LNCaP clone FGC (cell line): ENCODE measurements at regions not wholly inside any gene's neighbourhood (a gene's known extent, or its start where the extent isn't known, plus 50 kb on each side); places are given as distances from the start of the nearest gene placed in this dataset.

Experiments
- DNase-seq: peaks from one replicate; pipeline ENCODE4 v3.0.0-alpha.2; 2011; ENCODE audit warnings: low read depth
- H3K4me3 ChIP-seq: 2 replicates; pipeline ENCODE4 v1.5.1; 2011; ENCODE audit warnings: mild to moderate bottlenecking, low read depth, low read length, control low read depth
- TF ChIP-seq, protein P1 (sequence below): IDR thresholded peaks from 2 replicates; pipeline ENCODE4 v1.5.1; 2012; ENCODE audit warnings: mild to moderate bottlenecking; ENCODE audit not compliant: control insufficient read depth, insufficient read depth; ENCODE audit errors: extremely low read depth

DNA sequence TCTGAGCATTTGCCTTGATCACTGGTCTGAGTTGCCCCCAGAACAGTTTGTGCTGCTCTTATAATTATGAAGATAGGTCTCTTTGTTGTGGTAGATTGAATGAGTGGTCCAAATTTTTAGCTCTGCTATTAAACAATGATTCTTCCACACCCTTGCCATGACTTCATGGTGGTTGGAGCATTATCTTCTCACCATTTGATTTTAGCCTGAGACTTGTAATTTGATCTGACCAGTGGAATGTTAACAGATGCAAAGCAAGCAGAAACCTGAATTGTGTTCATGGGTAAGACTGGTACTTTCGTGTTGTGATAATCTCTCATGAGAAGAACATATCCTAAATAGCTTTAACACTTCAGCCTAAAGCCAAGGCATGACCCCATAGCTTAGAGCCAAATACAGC is 139.1 kb downstream of the TFPI2 start:
- DNase-seq, result no peak
- TF ChIP-seq, protein P1, sequence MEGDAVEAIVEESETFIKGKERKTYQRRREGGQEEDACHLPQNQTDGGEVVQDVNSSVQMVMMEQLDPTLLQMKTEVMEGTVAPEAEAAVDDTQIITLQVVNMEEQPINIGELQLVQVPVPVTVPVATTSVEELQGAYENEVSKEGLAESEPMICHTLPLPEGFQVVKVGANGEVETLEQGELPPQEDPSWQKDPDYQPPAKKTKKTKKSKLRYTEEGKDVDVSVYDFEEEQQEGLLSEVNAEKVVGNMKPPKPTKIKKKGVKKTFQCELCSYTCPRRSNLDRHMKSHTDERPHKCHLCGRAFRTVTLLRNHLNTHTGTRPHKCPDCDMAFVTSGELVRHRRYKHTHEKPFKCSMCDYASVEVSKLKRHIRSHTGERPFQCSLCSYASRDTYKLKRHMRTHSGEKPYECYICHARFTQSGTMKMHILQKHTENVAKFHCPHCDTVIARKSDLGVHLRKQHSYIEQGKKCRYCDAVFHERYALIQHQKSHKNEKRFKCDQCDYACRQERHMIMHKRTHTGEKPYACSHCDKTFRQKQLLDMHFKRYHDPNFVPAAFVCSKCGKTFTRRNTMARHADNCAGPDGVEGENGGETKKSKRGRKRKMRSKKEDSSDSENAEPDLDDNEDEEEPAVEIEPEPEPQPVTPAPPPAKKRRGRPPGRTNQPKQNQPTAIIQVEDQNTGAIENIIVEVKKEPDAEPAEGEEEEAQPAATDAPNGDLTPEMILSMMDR, result no peak
- no peak overlapping the region for H3K4me3 ChIP-seq

DNA sequence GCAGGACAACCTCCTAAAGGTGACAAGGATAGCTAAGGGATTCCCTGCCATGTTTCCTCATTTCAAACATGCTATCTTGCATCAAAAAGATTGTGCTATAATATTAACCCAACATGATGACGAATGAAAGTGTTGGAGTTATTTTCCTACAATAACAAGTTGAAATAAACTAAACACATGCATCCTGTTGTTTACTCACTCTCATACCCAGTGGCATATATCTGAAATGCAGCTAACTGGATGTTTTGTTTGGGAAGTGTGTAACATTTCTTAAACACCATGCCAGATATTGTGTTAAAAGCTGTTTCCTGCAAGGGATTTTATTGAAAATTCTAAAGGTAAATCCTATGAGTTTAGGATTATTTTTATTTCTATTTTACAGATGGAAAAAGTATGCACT is 139.6 kb downstream of the TFPI2 start:
- TF ChIP-seq, protein P1, result no peak
- DNase-seq, result no peak
- no peak overlapping the region for H3K4me3 ChIP-seq

DNA sequence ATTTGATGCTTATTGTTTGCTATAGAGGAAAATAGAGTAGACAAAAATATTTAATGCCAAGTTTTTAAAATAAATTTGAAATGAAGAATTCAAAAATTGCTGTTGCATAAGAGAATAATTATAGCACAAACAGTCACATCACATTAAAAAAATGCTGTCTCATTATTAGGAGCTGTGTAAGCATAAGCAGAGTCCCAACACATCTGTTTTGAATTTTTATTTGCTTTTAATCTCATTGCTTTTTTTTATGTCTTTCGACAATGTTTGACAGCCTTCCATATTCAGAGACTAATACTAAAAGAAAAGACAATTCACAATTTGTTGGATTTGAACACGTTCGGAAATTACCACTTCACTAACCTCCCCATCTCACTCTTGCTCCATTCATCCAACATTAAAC is 143.5 kb downstream of the TFPI2 start:
- TF ChIP-seq, protein P1, result no peak
- H3K4me3 ChIP-seq, result no peak overlapping the region
- DNase-seq, result no peak

DNA sequence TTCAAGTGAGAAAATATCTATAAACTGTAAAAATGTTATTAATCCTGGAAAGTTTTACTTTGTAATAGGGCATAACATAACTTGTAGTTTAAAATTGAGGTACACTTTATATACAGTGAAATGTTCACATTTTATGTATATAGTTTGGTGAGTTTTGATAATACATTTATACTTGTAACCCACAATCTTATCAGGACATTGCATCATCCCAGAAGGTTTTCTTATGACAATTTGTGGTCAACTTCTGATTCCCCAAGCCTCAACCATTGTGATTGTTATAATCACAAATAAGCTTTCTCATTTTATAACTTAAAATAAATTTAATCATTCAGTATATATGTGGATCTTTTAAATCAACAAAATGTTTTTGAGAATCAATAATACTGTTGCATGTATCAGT is 151.1 kb downstream of the TFPI2 start:
- no peak overlapping the region for H3K4me3 ChIP-seq
- TF ChIP-seq, protein P1, result no peak
- no peak for DNase-seq

DNA sequence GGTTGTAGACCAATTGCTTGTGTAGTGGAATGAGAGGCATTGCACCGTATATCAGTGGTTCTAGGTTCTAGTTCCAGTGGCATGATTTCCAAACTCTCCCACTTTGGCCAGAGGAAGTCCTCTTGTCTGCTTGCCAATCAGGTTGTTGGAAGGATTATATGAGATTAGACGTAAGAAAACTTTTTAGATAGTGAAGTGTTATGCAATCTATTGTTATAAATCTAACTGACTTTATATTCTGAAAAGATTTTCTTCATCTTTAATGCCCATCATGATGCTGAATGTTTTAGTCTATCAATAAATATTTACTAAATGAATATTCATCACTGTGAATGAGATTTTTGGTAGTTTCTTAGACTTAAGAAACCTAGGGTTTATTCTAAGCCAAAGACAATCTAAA is 152.6 kb downstream of the TFPI2 start:
- no peak overlapping the region for H3K4me3 ChIP-seq
- DNase-seq, result no peak
- TF ChIP-seq, protein P1, result no peak

DNA sequence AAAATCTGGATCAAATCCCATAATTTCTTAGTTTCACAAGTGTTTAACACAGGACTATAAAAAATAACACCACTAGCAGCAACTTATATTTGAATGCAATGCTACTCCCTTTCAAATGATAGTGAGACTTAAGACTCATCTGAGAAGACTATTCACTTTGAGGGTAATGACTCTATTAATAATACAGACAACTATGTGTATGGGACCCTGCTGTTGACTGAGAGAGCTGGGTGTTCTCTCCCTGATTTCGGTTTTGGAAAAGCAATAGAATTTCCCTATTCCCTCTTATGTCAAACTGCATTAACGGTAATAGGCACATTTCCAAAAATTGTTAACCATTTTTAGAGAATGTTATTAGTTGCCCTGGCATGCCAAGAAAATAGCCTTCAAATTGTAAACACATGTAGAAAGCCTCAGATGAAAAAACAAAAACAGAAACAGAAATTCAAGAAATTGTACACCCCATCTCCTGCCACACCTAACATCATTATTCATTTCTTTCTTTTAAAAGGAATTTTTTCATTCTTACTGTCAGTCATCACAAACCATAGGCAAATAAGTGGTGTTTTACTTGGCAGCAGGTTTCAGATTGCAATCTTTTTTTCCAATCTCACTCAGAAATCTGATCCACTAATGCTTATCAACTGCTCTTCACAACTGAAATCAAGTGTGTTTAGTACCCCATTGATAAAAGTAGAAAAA is 153.7 kb downstream of the TFPI2 start:
- TF ChIP-seq, protein P1, result no peak
- no peak for DNase-seq

DNA sequence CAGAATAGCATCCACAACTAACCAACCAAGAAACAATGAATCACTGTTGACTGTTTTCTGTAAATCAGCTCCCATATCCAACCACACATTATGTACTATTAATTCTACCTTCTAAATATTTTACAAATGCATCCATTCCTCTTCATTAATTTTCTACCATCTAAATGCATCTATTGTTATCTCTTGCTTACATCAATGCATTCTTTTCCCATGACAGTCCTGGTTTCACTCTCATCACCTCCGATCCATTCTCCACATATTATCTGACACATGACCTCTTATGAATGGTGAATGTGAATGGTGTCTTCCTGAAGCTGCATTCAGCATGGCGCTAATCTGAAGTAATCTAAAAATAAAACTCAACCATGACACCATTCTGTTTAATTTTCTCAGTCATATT is 153.8 kb upstream of the CALCR start:
- TF ChIP-seq, protein P1, result no peak
- H3K4me3 ChIP-seq, result no peak overlapping the region
- DNase-seq, result no peak

More for the DNA sequence above, 153.7 kb downstream of the TFPI2 start:
- no peak overlapping the region for H3K4me3 ChIP-seq
